Inflammatory macrophage treated with lipopolysaccharide for 1 hour (primary cell): ENCODE measurements at regions not wholly inside any gene's neighbourhood (a gene's known extent, or its start where the extent isn't known, plus 50 kb on each side); places are given as distances from the start of the nearest gene placed in this dataset.
"Not testable (repeated sequence)": the region's sequence is repeated elsewhere in the genome, so short reads cannot be mapped to it uniquely, and the experiment has no call there.

Source experiments
- DNase-seq, 2 donors: peaks; one replicate each; pipeline ENCODE4 v3.0.0-alpha.2; 2020 to 2022

GRCh38 chr6:56741472-56741871 is 98.8 kb upstream of the DST start:
- peak; percentile 41 to 51 for DNase-seq

- no peak for DNase-seq
Measured at GRCh38 chr6:56739836-56740815, 97.4 kb upstream of the DST start.

GRCh38 chr6:56736804-56737203 is 94.1 kb upstream of the DST start:
- no peak for DNase-seq

GRCh38 chr6:56734335-56734734 is 91.6 kb upstream of the DST start:
- DNase-seq: peak; percentile 61 to 68

GRCh38 chr6:56733211-56733697 is 90.6 kb upstream of the DST start:
- DNase-seq: no peak

GRCh38 chr6:56732517-56732916 is 89.8 kb upstream of the DST start:
- DNase-seq: no peak

- no peak for DNase-seq
Measured at GRCh38 chr6:56730663-56731529, 88.2 kb upstream of the DST start.

- DNase-seq: no peak
Measured at GRCh38 chr6:56729719-56730118, 87.0 kb upstream of the DST start.

- not testable (repeated sequence) for DNase-seq
Measured at GRCh38 chr6:56729166-56729565, 86.5 kb upstream of the DST start.

GRCh38 chr6:56727097-56727850 is 84.6 kb upstream of the DST start:
- DNase-seq: no peak

GRCh38 chr6:56725254-56725653 is 82.6 kb upstream of the DST start:
- no peak for DNase-seq

GRCh38 chr6:56724455-56724854 is 81.8 kb upstream of the DST start:
- no peak for DNase-seq

- DNase-seq: no peak
Measured at GRCh38 chr6:56720882-56721281, 78.2 kb upstream of the DST start.

- DNase-seq: not testable (repeated sequence)
Measured at GRCh38 chr6:56720202-56720601, 77.5 kb upstream of the DST start.

GRCh38 chr6:56719315-56720058 is 76.8 kb upstream of the DST start:
- DNase-seq: peak; percentile 12 to 72

- no peak for DNase-seq
Measured at GRCh38 chr6:56718236-56718635, 75.5 kb upstream of the DST start.

- DNase-seq: no peak
Measured at GRCh38 chr6:56716229-56716628, 73.5 kb upstream of the DST start.

GRCh38 chr6:56715741-56716140 is 73.1 kb upstream of the DST start:
- DNase-seq: no peak

- DNase-seq: no peak
Measured at GRCh38 chr6:56714982-56715456, 72.3 kb upstream of the DST start.

- DNase-seq: no peak
Measured at GRCh38 chr6:56714273-56714672, 71.6 kb upstream of the DST start.

GRCh38 chr6:56713254-56713672 is 70.6 kb upstream of the DST start:
- DNase-seq: no peak

GRCh38 chr6:56710967-56711366 is 68.3 kb upstream of the DST start:
- DNase-seq: no peak
